NCI-H226 (cell line): ENCODE measurements at regions not wholly inside any gene's neighbourhood (a gene's known extent, or its start where the extent isn't known, plus 50 kb on each side); places are given as distances from the start of the nearest gene placed in this dataset.

ENCODE experiments used
- DNase-seq: peaks from one replicate; pipeline ENCODE4 v3.0.0-alpha.2; 2015

- no peak for DNase-seq
Observed at GRCh38 chr21:41671212-41671762, 95.6 kb downstream of the RIPK4 start.

GRCh38 chr21:41670056-41670805 is 96.6 kb downstream of the RIPK4 start:
- DNase-seq = no peak

DNA sequence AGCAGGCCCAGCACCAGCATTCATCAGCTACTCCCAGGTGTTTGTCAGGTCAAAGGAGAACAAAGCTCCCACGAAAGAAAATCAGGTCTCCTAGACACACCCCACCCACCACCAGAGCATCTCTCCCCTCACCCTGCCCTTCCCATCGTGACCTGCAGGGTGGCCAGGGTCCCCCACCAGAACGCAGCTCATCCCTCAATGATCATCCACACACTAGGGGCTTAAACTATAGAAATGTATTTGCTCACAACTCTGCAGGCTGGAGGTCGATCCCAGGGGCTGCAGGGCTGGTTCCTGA is 97.4 kb downstream of the RIPK4 start:
- DNase-seq = no peak

DNA sequence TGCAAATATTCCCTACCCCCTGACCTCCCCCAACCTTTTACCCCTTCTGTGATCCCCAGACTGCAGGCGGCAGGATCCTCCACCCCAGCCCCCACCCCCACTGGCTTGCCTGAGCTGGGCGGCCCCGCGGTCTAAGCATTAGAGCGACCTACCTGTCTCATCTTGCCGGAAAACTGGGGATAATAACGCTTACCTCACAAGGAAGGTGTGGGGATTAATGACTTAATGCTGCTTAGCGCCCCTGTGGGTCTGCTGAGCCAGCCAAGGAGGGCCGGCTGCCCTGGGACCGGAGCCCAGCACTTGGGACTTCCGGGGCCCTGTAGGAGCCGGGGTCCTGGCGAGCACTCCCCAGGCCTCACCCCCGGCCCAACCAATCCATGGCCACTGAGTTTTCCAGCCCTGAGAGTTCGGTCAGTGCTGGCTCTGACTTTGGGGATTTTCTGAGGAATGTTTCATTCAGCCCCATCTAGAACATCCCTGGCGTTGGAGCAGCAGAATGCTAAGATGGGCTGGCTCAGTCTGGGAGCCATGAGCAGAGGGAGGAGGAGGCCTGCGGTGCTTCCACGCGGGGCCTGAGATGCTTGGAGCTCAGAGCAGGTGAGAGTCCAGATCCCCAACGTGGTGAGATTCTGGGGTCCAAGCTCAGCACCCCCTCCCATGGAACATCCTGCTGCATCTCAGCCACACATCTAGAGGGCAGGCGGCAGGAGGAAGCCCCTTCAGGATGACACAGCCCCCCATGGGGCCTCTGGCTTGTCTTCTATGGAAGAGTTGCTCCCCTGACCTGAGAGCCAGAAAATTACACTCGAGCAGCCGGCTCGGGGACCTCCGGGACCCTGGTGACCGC is 97.9 kb downstream of the RIPK4 start:
- no peak for DNase-seq

GRCh38 chr21:41668051-41668541 is 98.8 kb downstream of the RIPK4 start:
- DNase-seq = no peak

- DNase-seq = no peak
Observed at GRCh38 chr21:41667136-41667535, 99.7 kb downstream of the RIPK4 start.

DNA sequence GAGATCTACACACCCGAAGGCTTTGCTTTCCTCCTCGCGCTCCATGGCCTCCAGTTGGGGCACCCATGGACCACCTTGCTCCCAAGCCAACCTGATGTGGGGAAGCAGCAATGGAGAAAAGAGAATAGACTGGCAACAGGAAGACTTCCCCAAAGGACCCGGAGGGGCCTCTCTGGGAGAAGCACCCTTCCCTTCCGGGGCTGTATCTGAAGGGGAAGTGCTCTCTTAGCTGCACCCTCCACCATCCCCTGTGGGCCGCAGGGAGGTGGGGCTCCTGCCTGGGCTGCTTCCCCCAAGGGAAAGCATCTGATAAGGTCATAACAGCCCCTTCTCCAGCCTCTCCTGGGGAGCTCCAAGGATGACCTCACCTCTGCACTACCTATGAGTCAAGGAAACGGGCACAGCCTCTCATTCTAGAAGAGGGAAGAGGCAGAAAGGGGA is 100.2 kb downstream of the RIPK4 start:
- DNase-seq = no peak

- DNase-seq = no peak
Observed at GRCh38 chr21:41665766-41666595, 100.9 kb downstream of the RIPK4 start.

DNA sequence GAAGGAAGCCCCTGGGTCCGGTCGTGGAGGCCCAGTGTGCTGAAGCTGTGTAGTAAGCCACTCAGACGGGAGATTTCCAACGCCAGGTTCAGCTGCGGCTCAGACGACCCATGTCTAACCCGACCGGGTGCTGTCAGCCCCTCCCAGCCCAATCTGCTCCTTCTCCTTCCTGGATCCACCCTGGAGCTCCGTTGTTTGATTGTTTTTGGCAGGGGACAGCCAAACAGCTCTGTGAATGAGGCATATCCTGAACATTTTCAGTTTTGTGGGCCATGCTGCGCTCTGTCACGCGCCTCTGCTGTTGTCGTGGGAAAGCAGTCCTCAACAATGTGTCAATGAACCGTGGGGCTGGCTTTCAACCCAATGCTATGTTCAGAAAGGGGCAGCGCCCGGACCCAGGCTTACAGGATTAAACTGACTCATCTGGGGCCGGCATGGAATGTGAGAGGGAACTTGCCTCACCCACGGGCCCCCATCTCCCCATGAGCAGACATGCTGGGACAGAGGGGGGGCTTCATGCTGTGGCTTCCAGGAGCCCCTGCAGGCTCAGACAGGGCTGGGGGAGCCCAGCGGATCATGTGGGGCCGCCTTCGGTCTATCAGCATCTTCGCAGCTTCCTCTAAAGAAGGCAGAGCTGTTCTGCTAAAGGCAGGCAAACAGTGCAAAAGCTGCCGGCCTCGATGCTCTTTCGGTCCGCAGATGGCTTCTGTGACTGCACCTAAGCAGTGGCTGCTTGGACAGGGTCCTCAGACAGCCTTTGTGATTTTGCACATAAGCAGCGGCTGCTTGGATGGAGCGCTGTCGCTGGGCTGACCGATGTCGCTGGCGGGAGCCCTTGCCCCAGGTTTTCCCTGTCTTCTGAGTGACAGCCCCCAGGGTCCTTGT is 101.7 kb downstream of the RIPK4 start:
- DNase-seq = no peak

GRCh38 chr21:41663805-41664788 is 102.8 kb downstream of the RIPK4 start:
- no peak for DNase-seq

- DNase-seq = no peak
Observed at GRCh38 chr21:41662761-41663160, 104.1 kb downstream of the RIPK4 start.

- DNase-seq = no peak
Observed at GRCh38 chr21:41662161-41662560, 104.7 kb downstream of the RIPK4 start.

DNA sequence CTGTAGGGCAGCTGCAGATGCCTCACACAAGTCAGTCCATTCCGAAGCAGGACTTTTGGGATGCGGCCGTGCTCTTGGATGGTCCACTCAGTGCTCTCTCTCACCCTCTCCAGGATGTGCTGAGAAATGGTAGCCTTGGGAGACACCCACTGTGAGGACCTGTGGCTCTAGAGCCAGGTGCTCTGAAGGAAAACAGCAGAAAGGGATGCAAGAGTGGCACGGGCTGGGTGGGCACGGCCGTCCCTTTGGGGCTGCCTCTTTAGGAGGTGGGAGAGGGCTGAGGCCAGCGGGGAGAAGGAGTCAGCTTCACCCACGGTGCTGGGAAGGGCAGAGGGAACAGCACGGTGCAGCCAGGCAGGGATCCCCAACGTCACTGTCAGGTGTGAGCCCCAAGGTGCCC is 106.1 kb downstream of the RIPK4 start:
- DNase-seq = no peak

DNA sequence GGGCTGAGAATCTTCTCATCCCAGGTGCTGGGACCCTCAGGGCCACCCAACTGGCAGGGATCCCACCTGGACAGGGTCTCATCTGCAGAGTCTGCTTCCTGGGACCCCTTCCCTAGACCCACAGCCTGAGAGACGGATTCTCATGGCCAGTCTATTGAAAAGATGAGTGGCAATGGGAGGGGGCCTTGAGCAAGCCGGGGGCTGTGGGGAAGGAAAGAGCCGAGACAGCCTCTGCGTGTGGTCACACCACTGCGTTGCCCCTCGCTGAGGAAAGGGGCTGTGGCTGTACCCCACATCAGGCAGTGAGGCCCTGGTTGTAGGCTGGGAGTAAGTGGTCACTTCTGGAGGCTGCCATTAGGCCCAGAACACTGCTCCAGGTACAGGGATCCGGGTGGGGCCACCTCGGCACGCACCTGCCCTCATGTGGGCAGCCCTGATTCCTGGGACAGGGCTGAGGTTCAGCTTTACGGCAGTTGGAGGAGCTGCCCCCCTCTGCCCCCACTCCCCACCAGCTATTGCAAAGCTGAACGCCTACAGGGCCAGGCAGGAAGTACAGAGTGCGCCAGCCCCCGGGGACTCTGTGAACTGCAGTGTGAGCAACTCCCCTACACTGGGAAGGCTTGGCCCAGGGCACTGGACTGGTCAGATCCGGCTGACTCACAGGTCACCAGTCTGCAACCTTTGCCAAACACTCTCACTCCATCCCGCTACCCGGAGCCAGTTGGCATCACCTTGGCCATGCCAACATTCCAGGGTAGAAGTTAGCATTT is 106.9 kb downstream of the RIPK4 start:
- peak; percentile 72 for DNase-seq

GRCh38 chr21:41656946-41657525 is 109.8 kb downstream of the RIPK4 start:
- no peak for DNase-seq

DNA sequence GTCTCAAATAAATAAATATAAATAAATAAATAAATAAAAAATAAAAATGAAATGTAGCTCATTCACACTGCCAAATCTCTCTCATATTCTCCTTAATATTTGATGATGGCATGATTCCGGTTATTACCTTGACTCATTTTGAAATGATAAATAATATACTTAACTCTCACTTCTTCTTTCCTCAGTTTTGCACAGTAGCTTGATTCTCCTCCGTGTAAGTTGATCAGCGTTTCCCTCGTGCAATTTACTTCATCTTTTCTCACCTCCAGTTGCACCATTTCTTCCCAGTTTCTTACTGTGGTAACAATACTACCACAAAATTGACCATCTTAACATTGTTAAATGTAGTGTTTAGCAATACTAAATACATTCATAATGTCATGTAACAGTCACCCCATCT is 111.6 kb downstream of the RIPK4 start:
- DNase-seq = no peak

GRCh38 chr21:41653954-41654491 is 112.8 kb downstream of the RIPK4 start:
- DNase-seq = peak; percentile 69

GRCh38 chr21:41653243-41653953 is 113.5 kb downstream of the RIPK4 start:
- no peak for DNase-seq
